ENCODE measurements at regions not wholly inside any gene's neighbourhood (a gene's known extent, or its start where the extent isn't known, plus 50 kb on each side); places are given as distances from the start of the nearest gene placed in this dataset.

DNA sequence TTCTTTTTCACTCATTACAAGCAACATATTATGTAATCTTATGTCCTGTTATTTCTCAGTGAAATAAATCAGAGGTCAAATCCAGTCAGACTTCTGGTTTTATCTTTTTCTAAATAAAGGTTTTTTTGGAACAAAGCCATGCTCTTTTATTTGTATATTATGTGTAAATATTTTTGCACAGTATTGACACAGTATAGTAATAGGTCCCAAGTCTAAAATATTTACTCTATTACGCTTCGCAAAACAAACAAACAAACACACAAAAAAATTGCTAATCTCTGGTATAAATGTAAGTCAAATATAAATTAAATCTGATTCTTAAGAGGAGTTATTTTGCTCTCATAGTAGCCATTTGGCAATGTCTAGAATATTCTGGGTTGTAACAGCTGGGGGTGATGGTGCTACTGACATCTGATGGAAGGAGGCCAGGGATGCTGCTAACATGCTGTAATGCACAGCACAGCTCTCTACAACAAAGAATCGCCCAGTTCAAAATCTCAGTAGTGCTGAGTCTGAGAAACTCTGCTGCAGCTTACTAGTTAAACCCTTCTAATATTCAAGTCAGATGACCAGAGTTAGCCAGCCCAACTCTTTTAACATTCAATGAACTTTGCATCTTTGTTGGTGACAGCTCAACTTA lies 602.1 kb downstream of the RAB28 start:
- TF ChIP-seq, protein P1, sequence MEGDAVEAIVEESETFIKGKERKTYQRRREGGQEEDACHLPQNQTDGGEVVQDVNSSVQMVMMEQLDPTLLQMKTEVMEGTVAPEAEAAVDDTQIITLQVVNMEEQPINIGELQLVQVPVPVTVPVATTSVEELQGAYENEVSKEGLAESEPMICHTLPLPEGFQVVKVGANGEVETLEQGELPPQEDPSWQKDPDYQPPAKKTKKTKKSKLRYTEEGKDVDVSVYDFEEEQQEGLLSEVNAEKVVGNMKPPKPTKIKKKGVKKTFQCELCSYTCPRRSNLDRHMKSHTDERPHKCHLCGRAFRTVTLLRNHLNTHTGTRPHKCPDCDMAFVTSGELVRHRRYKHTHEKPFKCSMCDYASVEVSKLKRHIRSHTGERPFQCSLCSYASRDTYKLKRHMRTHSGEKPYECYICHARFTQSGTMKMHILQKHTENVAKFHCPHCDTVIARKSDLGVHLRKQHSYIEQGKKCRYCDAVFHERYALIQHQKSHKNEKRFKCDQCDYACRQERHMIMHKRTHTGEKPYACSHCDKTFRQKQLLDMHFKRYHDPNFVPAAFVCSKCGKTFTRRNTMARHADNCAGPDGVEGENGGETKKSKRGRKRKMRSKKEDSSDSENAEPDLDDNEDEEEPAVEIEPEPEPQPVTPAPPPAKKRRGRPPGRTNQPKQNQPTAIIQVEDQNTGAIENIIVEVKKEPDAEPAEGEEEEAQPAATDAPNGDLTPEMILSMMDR (IDR thresholded peaks at IDR 0.05) = no peak
- no peak for TF ChIP-seq POLR2A (IDR thresholded peaks at IDR 0.05)
- TF ChIP-seq POLR2AphosphoS5 (IDR thresholded peaks at IDR 0.05) = no peak
- DNase-seq (ENCODE audit: low spot score) = no peak
- Histone ChIP-seq H3K4me1 (replicated peaks) (no peaks in the 10 kb centered on the region), H3K27ac (no peak overlapping the region), H3K4me3 (no peak overlapping the region), H3K36me3 (no peaks in the 10 kb centered on the region), H3K27me3 (replicated peaks; ENCODE audit: insufficient read depth) (no peaks in the 10 kb centered on the region), H3K9me3 (no peaks in the 10 kb centered on the region)
- 78% methylated on average over 3 of the region's 3 CpGs for WGBS
- intact Hi-C loops (cut with DNase I) = no loop called here

DNA sequence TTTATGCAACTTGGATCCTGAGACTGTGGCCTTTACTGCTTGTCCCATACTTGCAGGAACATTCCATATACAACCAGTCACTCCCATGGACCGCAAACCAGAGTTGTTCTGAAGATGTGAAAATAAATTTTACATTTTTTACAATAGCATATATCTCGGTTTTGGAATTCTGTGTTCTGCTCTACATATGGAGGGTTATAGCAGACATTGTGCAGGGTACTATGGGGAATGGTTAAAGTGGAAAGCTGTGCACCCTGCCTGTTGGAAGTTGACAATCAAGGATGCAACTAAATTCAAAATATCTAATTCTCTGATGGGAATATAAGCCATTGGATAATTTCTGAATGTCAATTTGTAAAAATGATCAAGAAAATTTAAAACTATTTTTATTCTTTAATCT lies 603.3 kb downstream of the RAB28 start:
- Histone ChIP-seq H3K27ac (no peak overlapping the region), H3K4me3 (no peak overlapping the region), H3K27me3 (replicated peaks; ENCODE audit: insufficient read depth) (no peaks in the 10 kb centered on the region), H3K36me3 (no peaks in the 10 kb centered on the region), H3K9me3 (no peaks in the 10 kb centered on the region), H3K4me1 (replicated peaks) (no peaks in the 10 kb centered on the region)
- intact Hi-C loops (cut with DNase I) = no loop called here
- no peak for DNase-seq (ENCODE audit: low spot score)
- no peak for TF ChIP-seq POLR2A (IDR thresholded peaks at IDR 0.05)
- TF ChIP-seq, protein P1 (IDR thresholded peaks at IDR 0.05) = no peak
- no peak for TF ChIP-seq POLR2AphosphoS5 (IDR thresholded peaks at IDR 0.05)
- 95% methylated on average over 2 of the region's 2 CpGs for WGBS

DNA sequence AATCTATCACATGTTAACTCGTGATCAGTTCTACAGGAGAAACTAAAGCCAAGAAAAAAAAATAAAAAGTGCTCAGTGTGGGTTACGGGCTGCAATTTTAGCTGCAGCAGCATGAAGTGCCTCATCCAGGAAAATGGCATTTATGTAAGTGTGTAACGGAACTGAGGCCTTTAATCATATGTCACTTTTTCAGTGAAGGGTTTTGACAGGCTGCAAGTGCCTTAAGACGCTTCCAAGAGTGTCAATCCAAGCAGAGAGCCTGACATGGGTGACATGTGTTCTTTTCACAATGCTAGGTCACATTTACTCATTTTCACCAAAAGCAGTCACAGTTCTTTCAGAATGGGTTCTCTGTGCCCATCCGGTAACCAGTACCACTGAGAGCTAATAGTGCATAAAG lies 604.6 kb downstream of the RAB28 start:
- Histone ChIP-seq H3K4me3 (no peak overlapping the region), H3K4me1 (replicated peaks) (no peaks in the 10 kb centered on the region), H3K27ac (no peak overlapping the region), H3K9me3 (no peaks in the 10 kb centered on the region), H3K36me3 (no peaks in the 10 kb centered on the region), H3K27me3 (replicated peaks; ENCODE audit: insufficient read depth) (no peaks in the 10 kb centered on the region)
- no peak for DNase-seq (ENCODE audit: low spot score)
- TF ChIP-seq, protein P1 (IDR thresholded peaks at IDR 0.05) = no peak
- TF ChIP-seq POLR2A (IDR thresholded peaks at IDR 0.05) (no peak), POLR2AphosphoS5 (IDR thresholded peaks at IDR 0.05) (no peak)
- intact Hi-C loops (cut with DNase I) = no loop called here
- WGBS = 85% methylated on average over 5 of the region's 5 CpGs

DNA sequence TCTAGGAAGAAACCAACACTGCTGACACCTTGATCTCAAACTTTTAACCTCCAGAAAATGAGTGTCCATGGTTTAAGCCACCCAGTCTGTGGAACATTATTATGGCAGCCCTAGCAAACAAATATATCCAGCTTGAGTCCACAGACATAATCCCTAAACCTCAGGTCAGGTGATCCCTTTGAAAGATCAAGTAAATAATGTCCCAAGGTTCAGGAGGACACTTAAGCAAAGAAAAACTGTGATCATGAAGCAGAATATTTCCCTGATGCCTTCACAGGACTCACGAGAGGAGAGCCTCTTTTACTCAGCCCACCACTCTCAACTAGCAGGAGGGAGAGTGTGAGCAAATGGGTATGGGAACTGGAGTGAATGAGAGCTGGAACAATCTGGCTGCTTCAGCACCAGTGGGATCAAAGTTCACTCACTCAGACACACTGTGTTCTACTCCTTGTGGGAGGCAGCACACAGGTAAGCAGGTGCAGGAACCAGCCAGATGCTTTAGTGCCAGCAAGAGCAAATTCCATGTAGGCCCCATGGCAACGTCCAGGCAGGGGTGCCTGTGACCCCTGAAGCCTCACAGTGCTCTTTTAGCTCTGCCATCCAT lies 608.4 kb downstream of the RAB28 start:
- Histone ChIP-seq H3K4me3 (no peak overlapping the region), H3K9me3 (no peaks in the 10 kb centered on the region), H3K27ac (no peak overlapping the region), H3K36me3 (no peaks in the 10 kb centered on the region), H3K27me3 (replicated peaks; ENCODE audit: insufficient read depth) (no peaks in the 10 kb centered on the region), H3K4me1 (replicated peaks) (no peaks in the 10 kb centered on the region)
- 63% methylated on average over 2 of the region's 2 CpGs for WGBS
- no peak for DNase-seq (ENCODE audit: low spot score)
- TF ChIP-seq POLR2A (IDR thresholded peaks at IDR 0.05) (no peak), POLR2AphosphoS5 (IDR thresholded peaks at IDR 0.05) (no peak)
- intact Hi-C loops (cut with DNase I) = no loop called here

DNA sequence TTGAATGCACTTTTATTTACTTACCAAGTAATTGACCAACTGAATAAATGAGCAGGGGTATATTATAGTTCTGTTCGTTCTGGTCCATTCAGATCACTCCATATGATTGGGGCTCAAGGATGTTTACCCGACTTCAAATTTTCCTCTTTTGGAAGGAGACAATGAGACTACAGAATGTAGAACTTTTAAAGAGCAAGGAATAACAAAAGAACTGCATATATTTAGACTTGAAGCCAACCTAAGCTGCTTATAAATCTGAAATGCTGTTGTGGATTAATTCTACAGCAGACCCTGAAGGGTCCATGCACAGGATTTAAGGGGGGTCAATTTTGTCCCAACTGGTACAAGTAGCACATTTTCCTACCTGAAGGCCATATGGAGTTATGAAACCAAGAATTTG lies 610.8 kb downstream of the RAB28 start:
- H3K27ac ChIP-seq = no peak overlapping the region
- H3K9me3 ChIP-seq = no peaks in the 10 kb centered on the region
- H3K27me3 ChIP-seq (replicated peaks; ENCODE audit: insufficient read depth) = no peaks in the 10 kb centered on the region
- no peak overlapping the region for H3K4me3 ChIP-seq
- intact Hi-C loops (cut with DNase I) = no loop called here
- DNase-seq (ENCODE audit: low spot score) = no peak
- no peaks in the 10 kb centered on the region for H3K36me3 ChIP-seq
- WGBS = 71% methylated on average over 2 of the region's 2 CpGs
- no peaks in the 10 kb centered on the region for H3K4me1 ChIP-seq (replicated peaks)
- no peak for TF ChIP-seq POLR2A (IDR thresholded peaks at IDR 0.05)
- TF ChIP-seq, protein P1 (IDR thresholded peaks at IDR 0.05) = no peak
